Keratinocyte (primary cell): ENCODE measurements at regions not wholly inside any gene's neighbourhood (a gene's known extent, or its start where the extent isn't known, plus 50 kb on each side); places are given as distances from the start of the nearest gene placed in this dataset.

ENCODE experiments used
- DNase-seq: peaks from one replicate; pipeline ENCODE4 v3.0.0-alpha.2; 2011; ENCODE audit warnings: low read depth, missing footprints, low spot score
- FAIRE-seq: peaks from 2 replicates; lab custom pipeline; 2011; peaks lifted over from hg19 to GRCh38; lab: Jason Lieb, UNC
- H2AFZ ChIP-seq: 2 replicates; pipeline ENCODE4 v1.6.0; 2012; ENCODE audit warnings: low read length, control low read depth, inconsistent platforms; ENCODE audit not compliant: control insufficient read depth
- H3K27ac ChIP-seq: 2 replicates; pipeline ENCODE4 v1.5.1; 2011; ENCODE audit warnings: low read length; ENCODE audit not compliant: control insufficient read depth, insufficient read depth
- H3K27me3 ChIP-seq: 3 replicates; pipeline ENCODE4 v1.6.0; 2011; ENCODE audit warnings: low read length; ENCODE audit not compliant: control insufficient read depth, insufficient read depth; ENCODE audit errors: extremely low read depth
- H3K36me3 ChIP-seq, 2 experiments: 2 replicates in 1 of 2; 3 replicates in 1 of 2; pipeline ENCODE4 v1.5.1; 2011; ENCODE audit warnings: low read length in 2 of 2, mild to moderate bottlenecking in 1 of 2; ENCODE audit not compliant: control insufficient read depth in 2 of 2, insufficient read depth in 2 of 2; ENCODE audit errors: extremely low read depth in 1 of 2
- H3K4me1 ChIP-seq: 3 replicates; pipeline ENCODE4 v1.5.1; 2011; ENCODE audit warnings: low read length; ENCODE audit not compliant: control insufficient read depth, insufficient read depth; ENCODE audit errors: extremely low read depth
- H3K4me2 ChIP-seq: 3 replicates; pipeline ENCODE4 v1.6.0; 2011; ENCODE audit warnings: low read depth, low read length; ENCODE audit not compliant: control insufficient read depth, insufficient read depth; ENCODE audit errors: extremely low read depth
- H3K4me3 ChIP-seq, 3 experiments: fragments of 200-600 bp in 1 of 3; sonication (generic) in 1 of 3; 2 replicates in 2 of 3; 3 replicates in 1 of 3; pipeline ENCODE4 v1.5.1; 2011 to 2016; ENCODE audit warnings: low read length in 3 of 3, mild to moderate bottlenecking in 3 of 3, control low read depth in 2 of 3, inconsistent platforms in 1 of 3, low read depth in 1 of 3, mixed read lengths in 1 of 3, mixed run types in 1 of 3, moderate library complexity in 1 of 3; ENCODE audit not compliant: control insufficient read depth in 2 of 3, insufficient read depth in 2 of 3; ENCODE audit errors: extremely low read depth in 1 of 3
- H3K79me2 ChIP-seq: 2 replicates; pipeline ENCODE4 v1.6.0; 2012; ENCODE audit warnings: low read length; ENCODE audit not compliant: control insufficient read depth, insufficient read depth
- H3K9ac ChIP-seq: 3 replicates; pipeline ENCODE4 v1.6.0; 2011; ENCODE audit warnings: low read length; ENCODE audit not compliant: control insufficient read depth, insufficient read depth; ENCODE audit errors: extremely low read depth
- H3K9me1 ChIP-seq: 3 replicates; pipeline ENCODE4 v1.6.0; 2011; ENCODE audit warnings: low read length; ENCODE audit not compliant: control insufficient read depth, insufficient read depth; ENCODE audit errors: extremely low read depth
- H3K9me3 ChIP-seq: 2 replicates; pipeline ENCODE4 v1.5.1; 2012; ENCODE audit warnings: low read depth, low read length; ENCODE audit not compliant: control insufficient read depth
- H4K20me1 ChIP-seq: 3 replicates; pipeline ENCODE4 v1.6.0; 2011; ENCODE audit warnings: low read length; ENCODE audit not compliant: control insufficient read depth, insufficient read depth; ENCODE audit errors: extremely low read depth
- EZH2 ChIP-seq: IDR thresholded peaks from one replicate; pipeline ENCODE4 v1.6.1; 2012; ENCODE audit warnings: inconsistent platforms, mild to moderate bottlenecking, low read length, moderate library complexity
- dilution Hi-C: fragments of 300-500 bp; cut with MboI; formaldehyde crosslinking; loops from one replicate; pipeline ENCODE4 v1.7.0; 2020; ENCODE audit warnings: low sequenced_read_pairs; ENCODE audit not compliant: extremely low pct_ligation_motif_present
- TF ChIP-seq, protein P1 (sequence below), 3 experiments: IDR thresholded peaks in 1 of 3; conservative IDR thresholded peaks in 1 of 3; optimal IDR thresholded peaks in 1 of 3; 2 replicates in 2 of 3; 3 replicates in 1 of 3; pipeline versions ENCODE3 to v1.5.1; 2011; ENCODE audit warnings: low read length in 3 of 3, mild to moderate bottlenecking in 3 of 3, moderate library complexity in 2 of 3, control low read depth in 1 of 3, inconsistent platforms in 1 of 3; ENCODE audit not compliant: insufficient read depth in 2 of 3; ENCODE audit errors: extremely low read depth in 1 of 3

DNA sequence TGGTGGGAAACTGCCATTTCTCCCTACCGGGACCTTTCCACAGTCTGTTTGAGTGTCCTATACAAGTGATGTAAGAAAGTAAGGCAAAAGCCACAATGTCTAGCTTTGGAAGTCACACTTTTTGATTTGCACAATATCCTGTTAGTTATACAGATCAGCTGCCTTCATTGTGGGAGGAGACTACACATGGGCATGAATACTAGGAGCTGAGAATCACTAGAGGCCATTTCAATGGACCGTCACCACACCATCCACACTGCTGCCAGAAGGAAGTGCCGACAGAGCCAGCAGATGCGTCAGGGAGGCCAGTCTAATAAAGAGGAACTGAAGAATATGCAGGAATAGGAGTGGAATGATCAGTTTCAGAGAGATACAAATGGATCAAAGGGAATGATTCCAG, 65.8 kb downstream of the SCN11A start:
- H3K27ac ChIP-seq: peak overlapping the region; percentile 4
- H3K9me3 ChIP-seq: no peaks in the 10 kb centered on the region
- H3K36me3 ChIP-seq: no peaks in the 10 kb centered on the region
- no peaks in the 10 kb centered on the region for H3K9me1 ChIP-seq
- H2AFZ ChIP-seq: no peak overlapping the region
- peak overlapping the region; percentile 6 for H3K4me2 ChIP-seq
- TF ChIP-seq EZH2: no peak
- TF ChIP-seq, protein P1, sequence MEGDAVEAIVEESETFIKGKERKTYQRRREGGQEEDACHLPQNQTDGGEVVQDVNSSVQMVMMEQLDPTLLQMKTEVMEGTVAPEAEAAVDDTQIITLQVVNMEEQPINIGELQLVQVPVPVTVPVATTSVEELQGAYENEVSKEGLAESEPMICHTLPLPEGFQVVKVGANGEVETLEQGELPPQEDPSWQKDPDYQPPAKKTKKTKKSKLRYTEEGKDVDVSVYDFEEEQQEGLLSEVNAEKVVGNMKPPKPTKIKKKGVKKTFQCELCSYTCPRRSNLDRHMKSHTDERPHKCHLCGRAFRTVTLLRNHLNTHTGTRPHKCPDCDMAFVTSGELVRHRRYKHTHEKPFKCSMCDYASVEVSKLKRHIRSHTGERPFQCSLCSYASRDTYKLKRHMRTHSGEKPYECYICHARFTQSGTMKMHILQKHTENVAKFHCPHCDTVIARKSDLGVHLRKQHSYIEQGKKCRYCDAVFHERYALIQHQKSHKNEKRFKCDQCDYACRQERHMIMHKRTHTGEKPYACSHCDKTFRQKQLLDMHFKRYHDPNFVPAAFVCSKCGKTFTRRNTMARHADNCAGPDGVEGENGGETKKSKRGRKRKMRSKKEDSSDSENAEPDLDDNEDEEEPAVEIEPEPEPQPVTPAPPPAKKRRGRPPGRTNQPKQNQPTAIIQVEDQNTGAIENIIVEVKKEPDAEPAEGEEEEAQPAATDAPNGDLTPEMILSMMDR (optimal IDR thresholded peaks at IDR 0.05 in 1 of 3, IDR thresholded peaks at IDR 0.05 in 1 of 3, conservative IDR thresholded peaks at IDR 0.05 in 1 of 3; ENCODE audit: extremely low read depth in 1 of 3, insufficient read depth in 2 of 3, low read length in 3 of 3): no peak
- H3K9ac ChIP-seq: no peak overlapping the region
- H3K4me1 ChIP-seq: peaks cover 20% of the 10 kb centered on the region
- no peaks in the 10 kb centered on the region for H3K79me2 ChIP-seq
- dilution Hi-C loops: no loop called here
- H3K4me3 ChIP-seq: no peak overlapping the region
- no peaks in the 10 kb centered on the region for H4K20me1 ChIP-seq
- no peak for DNase-seq
- FAIRE-seq: no peak
- no peaks in the 10 kb centered on the region for H3K27me3 ChIP-seq

DNA sequence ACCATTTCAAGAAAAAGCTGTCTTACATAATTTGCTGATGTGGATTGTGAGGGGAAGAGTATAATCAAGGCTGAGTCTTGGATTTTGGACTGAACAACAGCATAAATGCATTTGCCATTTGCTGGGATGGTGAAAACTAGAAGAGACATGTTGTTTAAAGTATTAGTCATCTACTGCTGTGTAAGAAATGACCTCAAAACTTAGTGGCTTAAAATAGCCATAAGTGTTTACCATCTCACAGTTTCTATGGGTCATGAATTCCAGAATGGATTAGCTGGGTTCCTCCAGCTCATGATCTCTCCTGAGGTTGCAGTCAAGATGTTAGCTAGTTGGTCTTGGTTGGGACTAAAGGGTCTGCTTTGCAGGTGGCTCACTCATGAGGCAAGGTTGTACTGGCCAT, 66.2 kb downstream of the SCN11A start:
- Histone ChIP-seq H3K79me2 (no peaks in the 10 kb centered on the region), H3K4me3 (no peak overlapping the region), H3K4me2 (peak overlapping the region; percentile 6), H3K9me1 (no peaks in the 10 kb centered on the region), H3K4me1 (peaks cover 20% of the 10 kb centered on the region), H2AFZ (no peak overlapping the region), H3K36me3 (no peaks in the 10 kb centered on the region), H3K9ac (no peak overlapping the region), H4K20me1 (no peaks in the 10 kb centered on the region), H3K27me3 (no peaks in the 10 kb centered on the region), H3K9me3 (no peaks in the 10 kb centered on the region), H3K27ac (peak overlapping the region; percentile 4)
- TF ChIP-seq, protein P1 (optimal IDR thresholded peaks at IDR 0.05 in 1 of 3, IDR thresholded peaks at IDR 0.05 in 1 of 3, conservative IDR thresholded peaks at IDR 0.05 in 1 of 3; ENCODE audit: extremely low read depth in 1 of 3, insufficient read depth in 2 of 3, low read length in 3 of 3): no peak
- no peak for TF ChIP-seq EZH2
- FAIRE-seq (peak; percentile 84), DNase-seq (no peak)
- dilution Hi-C loops: no loop called here
